Suprapubic skin (tissue), 4 donors: ENCODE measurements at regions not wholly inside any gene's neighbourhood (a gene's known extent, or its start where the extent isn't known, plus 50 kb on each side); places are given as distances from the start of the nearest gene placed in this dataset.
"Not testable (repeated sequence)": the region's sequence is repeated elsewhere in the genome, so short reads cannot be mapped to it uniquely, and the experiment has no call there.

ENCODE experiments used
- DNase-seq, 2 donors: peaks; one replicate each; pipeline ENCODE4 v3.0.0-alpha.2; 2019; ENCODE audit warnings: low spot score in 2 of 2
- H3K27ac ChIP-seq: fragments of 200-600 bp; sonication (generic); one replicate; pipeline ENCODE4 v1.5.1; 2019
- H3K27me3 ChIP-seq: fragments of 200-600 bp; sonication (generic); one replicate; pipeline ENCODE4 v1.5.1; 2019
- H3K36me3 ChIP-seq: fragments of 200-600 bp; sonication (generic); one replicate; pipeline ENCODE4 v1.5.1; 2019
- H3K4me1 ChIP-seq: fragments of 200-600 bp; sonication (generic); one replicate; pipeline ENCODE4 v1.5.1; 2019
- H3K4me3 ChIP-seq: fragments of 200-600 bp; sonication (generic); one replicate; pipeline ENCODE4 v1.5.1; 2019; ENCODE audit warnings: mild to moderate bottlenecking
- H3K9me3 ChIP-seq: fragments of 200-600 bp; sonication (generic); one replicate; pipeline ENCODE4 v1.5.1; 2019
- CTCF ChIP-seq, 2 donors: fragments of 200-600 bp in 1 of 2; fragments of 450-650 bp in 1 of 2; sonication (generic) in 1 of 2; IDR thresholded peaks; one replicate each; pipeline ENCODE4 v1.5.1; 2016 to 2019; ENCODE audit warnings: antibody characterized with exemption in 2 of 2, mild to moderate bottlenecking in 1 of 2, moderate library complexity in 1 of 2
- EP300 ChIP-seq: sonication (generic); formaldehyde crosslinking; IDR thresholded peaks from one replicate; pipeline ENCODE4 v1.6.1; 2017; ENCODE audit warnings: antibody characterized with exemption
- POLR2A ChIP-seq, 2 donors: fragments of 450-650 bp; IDR thresholded peaks; one replicate each; pipeline ENCODE4 v1.6.1; 2017; ENCODE audit warnings: antibody characterized with exemption in 2 of 2, mild to moderate bottlenecking in 2 of 2, moderate library complexity in 2 of 2
- POLR2AphosphoS5 ChIP-seq, 3 donors: sonication (generic); formaldehyde crosslinking; IDR thresholded peaks; one replicate each; pipeline ENCODE4 v1.6.1; 2017; ENCODE audit warnings: antibody characterized with exemption in 3 of 3
- WGBS: methylation state at CpG from one replicate; pipeline ENCODE4 v1.1.5; 2018; 5-methylcytosine and 5-hydroxymethylcytosine counted together

- WGBS, result 76% methylated on average over 13 of the region's 13 CpGs
- Histone ChIP-seq H3K4me1 (peaks cover 4% of the 10 kb centered on the region), H3K27me3 (no peaks in the 10 kb centered on the region), H3K4me3 (no peak overlapping the region), H3K9me3 (no peaks in the 10 kb centered on the region), H3K36me3 (no peaks in the 10 kb centered on the region), H3K27ac (no peak overlapping the region)
- no peak for DNase-seq
- no peak for TF ChIP-seq POLR2AphosphoS5 (IDR thresholded peaks at IDR 0.05)
- no peak for TF ChIP-seq CTCF (IDR thresholded peaks at IDR 0.05)
- TF ChIP-seq POLR2A (IDR thresholded peaks at IDR 0.05), result no peak
- TF ChIP-seq EP300, result no peak
Observed at GRCh38 chr16:9160551-9160911, 69.1 kb downstream of the HAPSTR1 start.

DNA sequence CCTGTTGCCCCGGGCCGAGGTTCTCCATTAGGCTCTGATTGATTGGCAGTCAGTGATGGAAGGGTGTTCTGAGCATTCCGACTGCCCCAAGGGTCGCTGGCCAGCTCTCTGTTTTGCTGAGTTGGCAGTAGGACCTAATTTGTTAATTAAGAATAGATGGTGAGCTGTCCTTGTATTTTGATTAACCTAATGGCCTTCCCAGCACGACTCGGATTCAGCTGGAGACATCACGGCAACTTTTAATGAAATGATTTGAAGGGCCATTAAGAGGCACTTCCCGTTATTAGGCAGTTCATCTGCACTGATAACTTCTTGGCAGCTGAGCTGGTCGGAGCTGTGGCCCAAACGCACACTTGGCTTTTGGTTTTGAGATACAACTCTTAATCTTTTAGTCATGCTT is 74.2 kb downstream of the HAPSTR1 start:
- Histone ChIP-seq H3K27me3 (no peaks in the 10 kb centered on the region), H3K36me3 (no peaks in the 10 kb centered on the region), H3K4me1 (no peaks in the 10 kb centered on the region), H3K4me3 (no peak overlapping the region), H3K9me3 (no peaks in the 10 kb centered on the region), H3K27ac (no peak overlapping the region)
- no peak for TF ChIP-seq EP300
- TF ChIP-seq CTCF (IDR thresholded peaks at IDR 0.05), result no peak
- no peak for TF ChIP-seq POLR2AphosphoS5 (IDR thresholded peaks at IDR 0.05)
- TF ChIP-seq POLR2A (IDR thresholded peaks at IDR 0.05), result no peak
- DNase-seq, result no peak
- WGBS, result 79% methylated on average over 10 of the region's 10 CpGs

- H3K27me3 ChIP-seq, H3K4me3 ChIP-seq, H3K9me3 ChIP-seq, H3K4me1 ChIP-seq, H3K36me3 ChIP-seq, DNase-seq, H3K27ac ChIP-seq: not testable (repeated sequence)
- WGBS, result 82% methylated on average over 24 of the region's 24 CpGs
Observed at GRCh38 chr16:9166326-9166993, 75.0 kb downstream of the HAPSTR1 start.

GRCh38 chr16:9169094-9169493 is 77.7 kb downstream of the HAPSTR1 start:
- no peak overlapping the region for H3K4me3 ChIP-seq
- no peak overlapping the region for H3K27ac ChIP-seq
- no peak for DNase-seq
- no peak for TF ChIP-seq POLR2A (IDR thresholded peaks at IDR 0.05)
- TF ChIP-seq EP300, result no peak
- TF ChIP-seq POLR2AphosphoS5 (IDR thresholded peaks at IDR 0.05), result no peak
- no peak for TF ChIP-seq CTCF (IDR thresholded peaks at IDR 0.05)
- 82% methylated on average over 6 of the region's 7 CpGs for WGBS
- H3K9me3 ChIP-seq, result no peaks in the 10 kb centered on the region
- H3K4me1 ChIP-seq, result no peaks in the 10 kb centered on the region
- no peaks in the 10 kb centered on the region for H3K27me3 ChIP-seq
- H3K36me3 ChIP-seq, result no peaks in the 10 kb centered on the region

DNA sequence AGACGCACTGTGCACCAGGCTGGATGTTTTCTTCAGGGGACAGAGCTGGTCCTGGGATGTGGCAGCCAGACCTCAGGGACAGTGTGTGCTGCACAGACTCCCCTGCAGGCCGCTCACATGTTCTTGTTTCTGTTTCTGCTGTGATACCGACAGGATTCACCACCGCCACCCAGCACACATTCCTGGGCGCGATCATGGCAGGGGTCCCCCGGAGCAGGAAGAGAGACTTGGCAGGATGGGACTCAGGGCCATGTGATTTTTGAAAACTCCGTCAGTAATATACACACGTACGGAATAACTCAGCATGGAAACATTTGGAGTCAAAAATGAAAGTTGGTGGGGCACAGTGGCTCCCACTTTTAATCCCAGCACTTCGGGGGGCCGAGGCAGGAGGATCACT is 79.0 kb downstream of the HAPSTR1 start:
- no peaks in the 10 kb centered on the region for H3K9me3 ChIP-seq
- DNase-seq, result no peak
- H3K36me3 ChIP-seq, result no peaks in the 10 kb centered on the region
- 74% methylated on average over 11 of the region's 12 CpGs for WGBS
- TF ChIP-seq POLR2A (IDR thresholded peaks at IDR 0.05) (no peak), EP300 (no peak), CTCF (IDR thresholded peaks at IDR 0.05) (no peak)
- no peak overlapping the region for H3K4me3 ChIP-seq
- H3K4me1 ChIP-seq, result no peaks in the 10 kb centered on the region
- no peak overlapping the region for H3K27ac ChIP-seq
- no peaks in the 10 kb centered on the region for H3K27me3 ChIP-seq
